ENCODE measurements at regions not wholly inside any gene's neighbourhood (a gene's known extent, or its start where the extent isn't known, plus 50 kb on each side); places are given as distances from the start of the nearest gene placed in this dataset.
"Not testable (repeated sequence)": the region's sequence is repeated elsewhere in the genome, so short reads cannot be mapped to it uniquely, and the experiment has no call there.

DNA sequence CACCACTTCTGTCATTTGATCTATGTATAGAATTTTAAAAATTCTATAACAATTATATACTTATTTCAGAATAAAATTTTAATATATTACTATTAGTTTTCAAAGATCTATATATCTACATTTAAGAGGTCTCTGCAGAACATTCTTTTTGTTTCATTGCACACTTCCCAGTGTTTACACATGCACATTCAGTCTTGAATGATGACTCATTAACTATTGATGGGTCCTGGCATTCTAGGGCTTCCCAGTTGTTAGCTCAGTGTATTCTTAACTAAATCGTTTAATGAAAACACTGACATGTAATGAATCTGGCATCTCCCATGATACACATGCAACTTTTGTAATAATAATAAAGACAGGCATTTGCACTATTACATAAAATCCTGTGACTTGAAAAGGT, 324.6 kb downstream of the KLF12 start:
- no peaks in the 10 kb centered on the region for H3K9me2 ChIP-seq (replicated peaks; ENCODE audit: insufficient read depth, low read length)
- no peak overlapping the region for H3K27ac ChIP-seq (ENCODE audit: low read length)
- H3K4me3 ChIP-seq (ENCODE audit: low read length), result no peak overlapping the region
- no peak overlapping the region for H2AFZ ChIP-seq (ENCODE audit: low read length)
- H3K79me2 ChIP-seq (ENCODE audit: low read length), result peaks cover 6% of the 10 kb centered on the region; the same call in 1 of the 2 replicates
- H3K27me3 ChIP-seq (ENCODE audit: low read length), result no peaks in the 10 kb centered on the region
- H4K20me1 ChIP-seq (ENCODE audit: insufficient read depth, low read depth, low read length), result no peaks in the 10 kb centered on the region
- peaks cover 9% of the 10 kb centered on the region; the same call in 1 of the 2 replicates for H3K36me3 ChIP-seq (ENCODE audit: insufficient read depth, low read length)
- H3K9ac ChIP-seq (ENCODE audit: low read length), result no peak overlapping the region
- no peaks in the 10 kb centered on the region for H3K4me1 ChIP-seq (ENCODE audit: low read length)
- DNase-seq, result no peak
- no peak overlapping the region for H3K4me2 ChIP-seq (ENCODE audit: low read depth, low read length, poor library complexity, severe bottlenecking)
- H3K9me3 ChIP-seq (ENCODE audit: low read length), result no peaks in the 10 kb centered on the region

DNA sequence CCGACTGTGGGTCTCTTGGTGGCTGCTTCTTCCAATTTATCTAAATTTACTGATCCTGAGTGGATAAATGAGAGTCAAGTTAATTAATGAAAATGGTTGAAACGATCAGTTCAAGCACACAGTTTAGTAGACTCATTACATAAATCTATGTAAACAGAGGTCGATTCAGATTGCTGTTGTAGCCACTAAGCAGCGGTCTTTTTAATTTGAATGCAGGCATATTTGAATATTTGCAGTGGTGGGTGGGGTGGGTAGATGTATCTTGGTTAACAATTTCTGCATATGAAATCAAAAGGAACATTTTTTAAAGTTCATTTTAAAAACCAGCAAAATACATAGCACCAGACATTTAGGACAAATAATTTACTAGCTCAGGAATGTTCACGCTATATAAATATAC, 325.9 kb downstream of the KLF12 start:
- peaks cover 5% of the 10 kb centered on the region; the same call in 1 of the 2 replicates for H3K79me2 ChIP-seq (ENCODE audit: low read length)
- no peak overlapping the region for H3K9ac ChIP-seq (ENCODE audit: low read length)
- H3K27ac ChIP-seq (ENCODE audit: low read length), result no peak overlapping the region
- no peak for DNase-seq
- H3K27me3 ChIP-seq (ENCODE audit: low read length), result no peaks in the 10 kb centered on the region
- no peaks in the 10 kb centered on the region for H3K9me3 ChIP-seq (ENCODE audit: low read length)
- H3K4me1 ChIP-seq (ENCODE audit: low read length), result no peaks in the 10 kb centered on the region
- peaks cover 7% of the 10 kb centered on the region; the same call in 1 of the 2 replicates for H3K36me3 ChIP-seq (ENCODE audit: insufficient read depth, low read length)
- no peak overlapping the region for H3K4me2 ChIP-seq (ENCODE audit: low read depth, low read length, poor library complexity, severe bottlenecking)
- H2AFZ ChIP-seq (ENCODE audit: low read length), result no peak overlapping the region
- no peaks in the 10 kb centered on the region for H4K20me1 ChIP-seq (ENCODE audit: insufficient read depth, low read depth, low read length)
- H3K4me3 ChIP-seq (ENCODE audit: low read length), result no peak overlapping the region
- no peaks in the 10 kb centered on the region for H3K9me2 ChIP-seq (replicated peaks; ENCODE audit: insufficient read depth, low read length)

DNA sequence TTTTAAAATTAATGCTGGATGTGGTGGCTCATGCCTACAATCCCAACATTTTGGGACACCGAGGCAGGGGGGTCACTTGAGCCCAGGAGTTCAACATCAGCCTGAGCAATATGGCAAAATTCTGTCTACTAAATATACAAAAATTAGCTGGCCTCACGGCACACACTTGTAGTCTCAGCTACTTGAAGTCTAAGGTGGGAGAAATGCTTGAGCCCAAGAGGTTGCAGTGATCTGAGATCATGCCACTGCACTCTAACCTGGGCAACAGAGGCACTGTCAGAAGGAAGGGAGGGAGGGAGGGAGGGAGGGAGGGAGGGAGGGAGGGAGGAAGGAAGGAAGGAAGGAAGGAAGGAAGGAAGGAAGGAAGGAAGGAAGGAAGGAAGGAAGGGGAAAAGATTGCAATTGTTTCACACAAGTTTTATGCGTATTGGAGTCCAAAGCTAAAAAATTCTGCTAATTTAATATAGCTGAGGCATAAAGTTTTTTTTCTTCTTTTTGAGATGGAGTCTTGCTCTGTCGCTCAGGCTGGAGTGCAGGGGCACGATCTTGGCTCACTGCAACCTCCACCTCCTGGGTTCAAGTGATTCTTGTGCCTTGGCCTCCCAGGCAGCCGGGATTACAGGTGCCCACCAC, 328.8 kb downstream of the KLF12 start:
- not testable (repeated sequence) for H2AFZ ChIP-seq (ENCODE audit: low read length); H3K27ac ChIP-seq (ENCODE audit: low read length); H3K36me3 ChIP-seq (ENCODE audit: insufficient read depth, low read length); H4K20me1 ChIP-seq (ENCODE audit: insufficient read depth, low read depth, low read length); H3K9ac ChIP-seq (ENCODE audit: low read length); H3K9me2 ChIP-seq (replicated peaks; ENCODE audit: insufficient read depth, low read length); H3K4me3 ChIP-seq (ENCODE audit: low read length); H3K79me2 ChIP-seq (ENCODE audit: low read length); DNase-seq; H3K4me1 ChIP-seq (ENCODE audit: low read length); H3K4me2 ChIP-seq (ENCODE audit: low read depth, low read length, poor library complexity, severe bottlenecking); H3K9me3 ChIP-seq (ENCODE audit: low read length); H3K27me3 ChIP-seq (ENCODE audit: low read length)

DNA sequence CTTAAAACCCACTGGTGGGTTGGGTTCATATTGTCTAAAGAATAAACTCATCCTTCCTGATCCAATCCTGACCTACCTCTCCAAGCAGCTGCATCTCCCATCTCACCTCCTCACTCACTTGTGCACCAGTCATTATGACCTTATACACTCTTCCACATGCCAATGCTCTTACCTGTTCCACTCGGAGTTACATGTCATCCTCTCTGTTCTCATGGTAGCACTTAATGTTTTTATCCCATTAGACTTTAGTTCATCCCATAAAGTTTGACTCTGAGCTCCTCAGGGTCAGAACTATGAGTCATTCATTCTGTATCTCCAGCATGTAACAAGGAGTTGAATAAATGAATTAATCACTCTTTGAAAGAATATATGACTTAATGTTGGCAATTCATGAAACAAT, 330.2 kb downstream of the KLF12 start:
- no peak overlapping the region for H3K27ac ChIP-seq (ENCODE audit: low read length)
- H3K79me2 ChIP-seq (ENCODE audit: low read length), result peaks cover 7% of the 10 kb centered on the region; the same call in 1 of the 2 replicates
- no peak overlapping the region for H2AFZ ChIP-seq (ENCODE audit: low read length)
- DNase-seq, result no peak
- H3K27me3 ChIP-seq (ENCODE audit: low read length), result no peaks in the 10 kb centered on the region
- H3K9me2 ChIP-seq (replicated peaks; ENCODE audit: insufficient read depth, low read length), result no peaks in the 10 kb centered on the region; the same call in 1 of the 2 replicates
- H3K36me3 ChIP-seq (ENCODE audit: insufficient read depth, low read length), result no peaks in the 10 kb centered on the region
- H3K4me1 ChIP-seq (ENCODE audit: low read length), result no peaks in the 10 kb centered on the region
- no peak overlapping the region for H3K4me2 ChIP-seq (ENCODE audit: low read depth, low read length, poor library complexity, severe bottlenecking)
- no peak overlapping the region for H3K9ac ChIP-seq (ENCODE audit: low read length)
- no peaks in the 10 kb centered on the region for H3K9me3 ChIP-seq (ENCODE audit: low read length)
- no peak overlapping the region for H3K4me3 ChIP-seq (ENCODE audit: low read length)
- H4K20me1 ChIP-seq (ENCODE audit: insufficient read depth, low read depth, low read length), result no peaks in the 10 kb centered on the region

DNA sequence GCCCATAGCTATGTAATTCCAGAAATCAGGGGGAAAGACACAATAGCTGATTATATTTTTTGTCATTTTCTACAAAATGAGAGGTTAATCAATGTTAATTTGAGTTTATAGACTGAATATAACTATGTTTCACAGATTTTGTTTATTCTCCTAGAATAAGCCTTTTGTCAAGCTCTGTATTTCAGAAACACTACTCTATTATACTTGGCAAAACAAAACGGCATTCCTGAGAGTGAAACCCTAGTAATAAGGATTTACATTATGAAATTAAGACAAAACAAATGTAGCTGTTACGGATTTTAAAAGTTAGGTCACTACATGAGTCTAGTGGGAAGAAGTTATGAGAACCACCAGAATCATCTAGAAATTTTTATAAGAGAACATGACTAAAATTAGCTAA, 334.2 kb downstream of the KLF12 start:
- Histone ChIP-seq H3K4me1 (ENCODE audit: low read length) (no peaks in the 10 kb centered on the region), H3K4me2 (ENCODE audit: low read depth, low read length, poor library complexity, severe bottlenecking) (no peak overlapping the region), H3K27ac (ENCODE audit: low read length) (no peak overlapping the region), H3K27me3 (ENCODE audit: low read length) (no peaks in the 10 kb centered on the region), H4K20me1 (ENCODE audit: insufficient read depth, low read depth, low read length) (no peaks in the 10 kb centered on the region), H3K9ac (ENCODE audit: low read length) (no peak overlapping the region), H3K36me3 (ENCODE audit: insufficient read depth, low read length) (no peaks in the 10 kb centered on the region), H3K79me2 (ENCODE audit: low read length) (peaks cover 17% of the 10 kb centered on the region; the same call in 1 of the 2 replicates), H3K4me3 (ENCODE audit: low read length) (no peak overlapping the region), H3K9me2 (replicated peaks; ENCODE audit: insufficient read depth, low read length) (no peaks in the 10 kb centered on the region; the same call in 1 of the 2 replicates), H3K9me3 (ENCODE audit: low read length) (no peaks in the 10 kb centered on the region), H2AFZ (ENCODE audit: low read length) (no peak overlapping the region)
- no peak for DNase-seq

DNA sequence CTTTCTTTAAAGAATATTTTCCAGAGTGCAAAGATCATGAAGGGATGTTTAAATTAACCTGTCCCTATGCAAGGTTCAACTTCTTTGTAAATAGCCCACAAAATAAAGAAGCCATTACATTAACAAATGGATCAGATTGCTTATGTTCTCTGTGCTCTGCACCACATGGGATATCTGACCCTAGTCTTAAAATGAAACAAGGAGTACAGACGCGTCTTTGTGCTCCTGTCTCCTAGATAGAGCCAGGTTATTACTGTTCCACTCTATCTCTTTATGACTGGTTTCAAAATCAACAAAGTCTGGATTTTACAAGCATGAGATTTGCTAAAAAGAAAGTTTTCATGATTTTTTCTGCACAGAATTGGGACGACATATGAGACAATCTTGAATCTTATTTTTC, 339.4 kb downstream of the KLF12 start:
- H3K36me3 ChIP-seq (ENCODE audit: insufficient read depth, low read length), result no peaks in the 10 kb centered on the region
- H3K9me2 ChIP-seq (replicated peaks; ENCODE audit: insufficient read depth, low read length), result no peaks in the 10 kb centered on the region
- no peak overlapping the region for H3K4me3 ChIP-seq (ENCODE audit: low read length)
- no peak overlapping the region for H3K4me2 ChIP-seq (ENCODE audit: low read depth, low read length, poor library complexity, severe bottlenecking)
- no peak overlapping the region for H2AFZ ChIP-seq (ENCODE audit: low read length)
- H3K4me1 ChIP-seq (ENCODE audit: low read length), result no peaks in the 10 kb centered on the region
- no peaks in the 10 kb centered on the region for H3K9me3 ChIP-seq (ENCODE audit: low read length)
- no peak for DNase-seq
- no peaks in the 10 kb centered on the region for H4K20me1 ChIP-seq (ENCODE audit: insufficient read depth, low read depth, low read length)
- H3K27me3 ChIP-seq (ENCODE audit: low read length), result no peaks in the 10 kb centered on the region
- H3K27ac ChIP-seq (ENCODE audit: low read length), result no peak overlapping the region
- peaks cover 29% of the 10 kb centered on the region for H3K79me2 ChIP-seq (ENCODE audit: low read length)
- no peak overlapping the region for H3K9ac ChIP-seq (ENCODE audit: low read length)

DNA sequence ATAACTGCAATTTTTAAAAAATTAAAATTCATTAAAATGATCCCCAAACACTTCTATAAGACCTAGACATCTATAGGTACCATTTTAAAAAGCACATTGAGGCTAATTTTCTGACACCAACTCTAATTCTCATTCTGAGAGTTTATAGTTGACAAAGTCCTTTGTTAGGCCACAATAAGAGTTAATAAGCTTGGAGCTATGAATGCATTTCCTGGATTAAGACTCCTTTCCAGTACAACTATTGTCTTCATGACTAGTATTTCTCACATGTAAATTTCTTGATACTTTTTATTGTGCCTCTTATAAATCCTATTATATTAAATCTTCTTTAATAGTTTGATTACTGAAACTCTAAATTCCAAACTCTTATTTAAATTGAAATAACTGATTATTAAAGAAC, 340.8 kb downstream of the KLF12 start:
- H3K4me3 ChIP-seq (ENCODE audit: low read length), result no peak overlapping the region
- no peaks in the 10 kb centered on the region for H3K9me2 ChIP-seq (replicated peaks; ENCODE audit: insufficient read depth, low read length)
- H3K27ac ChIP-seq (ENCODE audit: low read length), result no peak overlapping the region
- H3K36me3 ChIP-seq (ENCODE audit: insufficient read depth, low read length), result no peaks in the 10 kb centered on the region
- no peak for DNase-seq
- H3K27me3 ChIP-seq (ENCODE audit: low read length), result no peaks in the 10 kb centered on the region
- H3K9me3 ChIP-seq (ENCODE audit: low read length), result no peaks in the 10 kb centered on the region
- H3K4me2 ChIP-seq (ENCODE audit: low read depth, low read length, poor library complexity, severe bottlenecking), result no peak overlapping the region
- no peaks in the 10 kb centered on the region for H3K4me1 ChIP-seq (ENCODE audit: low read length)
- no peaks in the 10 kb centered on the region for H4K20me1 ChIP-seq (ENCODE audit: insufficient read depth, low read depth, low read length)
- H3K9ac ChIP-seq (ENCODE audit: low read length), result no peak overlapping the region
- no peak overlapping the region for H2AFZ ChIP-seq (ENCODE audit: low read length)
- peaks cover 21% of the 10 kb centered on the region for H3K79me2 ChIP-seq (ENCODE audit: low read length)

DNA sequence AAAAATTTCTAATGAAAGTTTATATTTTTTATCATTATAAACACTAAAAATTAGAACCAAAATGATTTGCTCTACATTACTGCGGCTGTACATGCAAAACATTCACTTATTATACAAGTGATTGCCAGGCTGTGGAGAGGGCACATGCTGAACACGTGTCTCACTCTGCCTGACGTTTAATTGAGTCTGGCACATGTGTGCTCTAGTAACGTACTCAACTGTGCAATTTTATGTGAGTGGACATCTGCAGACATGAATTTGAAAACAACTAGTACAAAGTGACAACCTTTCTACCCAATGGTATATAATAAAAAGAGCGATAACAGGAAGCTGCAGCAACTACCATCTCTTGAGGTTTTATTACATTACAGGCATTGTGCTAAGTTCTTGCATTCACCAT, 341.4 kb downstream of the KLF12 start:
- no peak for DNase-seq
- no peaks in the 10 kb centered on the region for H3K9me3 ChIP-seq (ENCODE audit: low read length)
- H4K20me1 ChIP-seq (ENCODE audit: insufficient read depth, low read depth, low read length), result no peaks in the 10 kb centered on the region
- no peak overlapping the region for H2AFZ ChIP-seq (ENCODE audit: low read length)
- no peak overlapping the region for H3K9ac ChIP-seq (ENCODE audit: low read length)
- H3K4me1 ChIP-seq (ENCODE audit: low read length), result no peaks in the 10 kb centered on the region
- H3K36me3 ChIP-seq (ENCODE audit: insufficient read depth, low read length), result no peaks in the 10 kb centered on the region
- peaks cover 22% of the 10 kb centered on the region for H3K79me2 ChIP-seq (ENCODE audit: low read length)
- no peaks in the 10 kb centered on the region for H3K27me3 ChIP-seq (ENCODE audit: low read length)
- no peak overlapping the region for H3K4me3 ChIP-seq (ENCODE audit: low read length)
- H3K27ac ChIP-seq (ENCODE audit: low read length), result no peak overlapping the region
- no peaks in the 10 kb centered on the region for H3K9me2 ChIP-seq (replicated peaks; ENCODE audit: insufficient read depth, low read length)
- H3K4me2 ChIP-seq (ENCODE audit: low read depth, low read length, poor library complexity, severe bottlenecking), result no peak overlapping the region
